Neural progenitor cell (in vitro differentiated cells): ENCODE measurements at regions not wholly inside any gene's neighbourhood (a gene's known extent, or its start where the extent isn't known, plus 50 kb on each side); places are given as distances from the start of the nearest gene placed in this dataset.

Experiments
- CTCF ChIP-seq: fragments of 200-600 bp; sonication (generic); IDR thresholded peaks from 2 replicates; pipeline ENCODE4 v1.5.1; 2017; ENCODE audit warnings: antibody characterized with exemption, mild to moderate bottlenecking
- EZH2 ChIP-seq: fragments of 200-600 bp; sonication (generic); IDR thresholded peaks from 2 replicates; pipeline ENCODE4 v1.6.1; 2017; ENCODE audit warnings: antibody characterized with exemption, mild to moderate bottlenecking, moderate library complexity
- EZH2phosphoT487 ChIP-seq: fragments of 200-600 bp; sonication (generic); IDR thresholded peaks from 2 replicates; pipeline ENCODE4 v1.6.1; 2017; ENCODE audit warnings: antibody characterized with exemption

GRCh38 chr17:65413390-65413789 is 148.1 kb downstream of the AXIN2 start:
- TF ChIP-seq CTCF, result no peak
- TF ChIP-seq EZH2, result no peak
- no peak for TF ChIP-seq EZH2phosphoT487
